HepG2 (cell line): ENCODE measurements at regions not wholly inside any gene's neighbourhood (a gene's known extent, or its start where the extent isn't known, plus 50 kb on each side); places are given as distances from the start of the nearest gene placed in this dataset.
A peak's percentile ranks its signal among the peaks of the same experiment; 100 is the strongest.

Experiments
- MAFG ChIP-seq: sonication (generic); formaldehyde crosslinking; IDR thresholded peaks from 2 replicates; pipeline ENCODE4 v1.5.1; 2020; ENCODE audit warnings: mild to moderate bottlenecking, missing genetic modification reagents
- MZF1 ChIP-seq: sonication (generic); formaldehyde crosslinking; IDR thresholded peaks from 2 replicates; pipeline ENCODE4 v1.8.1; 2023; ENCODE audit warnings: mild to moderate bottlenecking, missing genetic modification reagents, borderline replicate concordance
- TF ChIP-seq, protein P1 (sequence below): sonication (generic); formaldehyde crosslinking; IDR thresholded peaks from 2 replicates; pipeline ENCODE4 v1.5.0; 2020; ENCODE audit warnings: missing genetic modification reagents
- TF ChIP-seq, protein P2 (sequence below): sonication (generic); formaldehyde crosslinking; IDR thresholded peaks from 2 replicates; pipeline ENCODE4 v1.9.0; 2021; ENCODE audit warnings: missing genetic modification reagents, borderline replicate concordance
- TF ChIP-seq, protein P3 (sequence below): sonication (generic); formaldehyde crosslinking; IDR thresholded peaks from 2 replicates; pipeline ENCODE4 v1.4.0; 2020; ENCODE audit warnings: missing genetic modification reagents
- TF ChIP-seq, protein P4 (sequence below): sonication (generic); formaldehyde crosslinking; IDR thresholded peaks from 2 replicates; pipeline ENCODE4 v1.4.0; 2020; ENCODE audit warnings: missing genetic modification reagents
- TF ChIP-seq, protein P5 (sequence below): sonication (generic); formaldehyde crosslinking; IDR thresholded peaks from 2 replicates; pipeline ENCODE4 v1.4.0; 2020; ENCODE audit warnings: mild to moderate bottlenecking, missing genetic modification reagents

DNA sequence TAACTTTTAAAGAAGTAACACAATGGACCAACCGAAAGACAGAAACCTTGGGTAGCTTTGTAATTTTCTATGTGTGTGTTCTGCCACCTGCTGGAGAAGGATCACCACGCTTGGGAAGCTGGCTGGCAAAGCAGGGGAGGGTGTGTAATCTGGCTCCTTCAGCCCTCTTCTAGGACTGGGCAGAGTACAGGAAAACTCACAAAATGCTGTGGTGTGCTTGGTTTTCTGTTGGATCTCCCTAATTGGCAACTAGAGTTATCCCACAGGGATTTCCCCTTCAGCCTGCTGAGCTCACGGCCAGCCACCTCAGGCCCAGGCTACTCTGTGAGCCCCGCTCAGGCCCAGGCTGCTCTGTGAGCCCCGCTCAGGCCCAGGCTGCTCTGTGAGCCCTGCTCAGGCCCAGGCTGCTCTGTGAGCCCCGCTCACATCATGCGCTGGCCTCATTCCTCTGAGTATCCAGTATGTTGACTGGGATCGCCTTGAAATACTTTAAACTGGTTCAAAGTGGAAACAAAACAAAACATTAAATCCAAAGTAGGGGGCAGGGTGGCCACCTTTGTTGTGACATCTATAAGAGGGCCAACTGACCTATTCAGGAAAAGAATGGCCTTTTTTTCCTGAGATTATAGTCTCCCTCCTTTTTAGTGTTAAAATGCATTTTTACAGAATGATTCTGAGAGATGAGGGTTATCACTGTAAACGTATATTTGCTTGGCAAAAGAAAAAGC, 52.0 kb upstream of the RNU6-8 start (continued):
- TF ChIP-seq, protein P1, sequence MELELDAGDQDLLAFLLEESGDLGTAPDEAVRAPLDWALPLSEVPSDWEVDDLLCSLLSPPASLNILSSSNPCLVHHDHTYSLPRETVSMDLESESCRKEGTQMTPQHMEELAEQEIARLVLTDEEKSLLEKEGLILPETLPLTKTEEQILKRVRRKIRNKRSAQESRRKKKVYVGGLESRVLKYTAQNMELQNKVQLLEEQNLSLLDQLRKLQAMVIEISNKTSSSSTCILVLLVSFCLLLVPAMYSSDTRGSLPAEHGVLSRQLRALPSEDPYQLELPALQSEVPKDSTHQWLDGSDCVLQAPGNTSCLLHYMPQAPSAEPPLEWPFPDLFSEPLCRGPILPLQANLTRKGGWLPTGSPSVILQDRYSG (CRISPR knock-in tag) = no peak
- TF ChIP-seq, protein P2, sequence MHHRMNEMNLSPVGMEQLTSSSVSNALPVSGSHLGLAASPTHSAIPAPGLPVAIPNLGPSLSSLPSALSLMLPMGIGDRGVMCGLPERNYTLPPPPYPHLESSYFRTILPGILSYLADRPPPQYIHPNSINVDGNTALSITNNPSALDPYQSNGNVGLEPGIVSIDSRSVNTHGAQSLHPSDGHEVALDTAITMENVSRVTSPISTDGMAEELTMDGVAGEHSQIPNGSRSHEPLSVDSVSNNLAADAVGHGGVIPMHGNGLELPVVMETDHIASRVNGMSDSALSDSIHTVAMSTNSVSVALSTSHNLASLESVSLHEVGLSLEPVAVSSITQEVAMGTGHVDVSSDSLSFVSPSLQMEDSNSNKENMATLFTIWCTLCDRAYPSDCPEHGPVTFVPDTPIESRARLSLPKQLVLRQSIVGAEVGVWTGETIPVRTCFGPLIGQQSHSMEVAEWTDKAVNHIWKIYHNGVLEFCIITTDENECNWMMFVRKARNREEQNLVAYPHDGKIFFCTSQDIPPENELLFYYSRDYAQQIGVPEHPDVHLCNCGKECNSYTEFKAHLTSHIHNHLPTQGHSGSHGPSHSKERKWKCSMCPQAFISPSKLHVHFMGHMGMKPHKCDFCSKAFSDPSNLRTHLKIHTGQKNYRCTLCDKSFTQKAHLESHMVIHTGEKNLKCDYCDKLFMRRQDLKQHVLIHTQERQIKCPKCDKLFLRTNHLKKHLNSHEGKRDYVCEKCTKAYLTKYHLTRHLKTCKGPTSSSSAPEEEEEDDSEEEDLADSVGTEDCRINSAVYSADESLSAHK (CRISPR knock-in tag) = no peak
- TF ChIP-seq, protein P3, sequence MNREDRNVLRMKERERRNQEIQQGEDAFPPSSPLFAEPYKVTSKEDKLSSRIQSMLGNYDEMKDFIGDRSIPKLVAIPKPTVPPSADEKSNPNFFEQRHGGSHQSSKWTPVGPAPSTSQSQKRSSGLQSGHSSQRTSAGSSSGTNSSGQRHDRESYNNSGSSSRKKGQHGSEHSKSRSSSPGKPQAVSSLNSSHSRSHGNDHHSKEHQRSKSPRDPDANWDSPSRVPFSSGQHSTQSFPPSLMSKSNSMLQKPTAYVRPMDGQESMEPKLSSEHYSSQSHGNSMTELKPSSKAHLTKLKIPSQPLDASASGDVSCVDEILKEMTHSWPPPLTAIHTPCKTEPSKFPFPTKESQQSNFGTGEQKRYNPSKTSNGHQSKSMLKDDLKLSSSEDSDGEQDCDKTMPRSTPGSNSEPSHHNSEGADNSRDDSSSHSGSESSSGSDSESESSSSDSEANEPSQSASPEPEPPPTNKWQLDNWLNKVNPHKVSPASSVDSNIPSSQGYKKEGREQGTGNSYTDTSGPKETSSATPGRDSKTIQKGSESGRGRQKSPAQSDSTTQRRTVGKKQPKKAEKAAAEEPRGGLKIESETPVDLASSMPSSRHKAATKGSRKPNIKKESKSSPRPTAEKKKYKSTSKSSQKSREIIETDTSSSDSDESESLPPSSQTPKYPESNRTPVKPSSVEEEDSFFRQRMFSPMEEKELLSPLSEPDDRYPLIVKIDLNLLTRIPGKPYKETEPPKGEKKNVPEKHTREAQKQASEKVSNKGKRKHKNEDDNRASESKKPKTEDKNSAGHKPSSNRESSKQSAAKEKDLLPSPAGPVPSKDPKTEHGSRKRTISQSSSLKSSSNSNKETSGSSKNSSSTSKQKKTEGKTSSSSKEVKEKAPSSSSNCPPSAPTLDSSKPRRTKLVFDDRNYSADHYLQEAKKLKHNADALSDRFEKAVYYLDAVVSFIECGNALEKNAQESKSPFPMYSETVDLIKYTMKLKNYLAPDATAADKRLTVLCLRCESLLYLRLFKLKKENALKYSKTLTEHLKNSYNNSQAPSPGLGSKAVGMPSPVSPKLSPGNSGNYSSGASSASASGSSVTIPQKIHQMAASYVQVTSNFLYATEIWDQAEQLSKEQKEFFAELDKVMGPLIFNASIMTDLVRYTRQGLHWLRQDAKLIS (CRISPR knock-in tag) = no peak
- TF ChIP-seq MZF1 (no peak), MAFG (CRISPR knock-in tag) (no peak)
- TF ChIP-seq, protein P4, sequence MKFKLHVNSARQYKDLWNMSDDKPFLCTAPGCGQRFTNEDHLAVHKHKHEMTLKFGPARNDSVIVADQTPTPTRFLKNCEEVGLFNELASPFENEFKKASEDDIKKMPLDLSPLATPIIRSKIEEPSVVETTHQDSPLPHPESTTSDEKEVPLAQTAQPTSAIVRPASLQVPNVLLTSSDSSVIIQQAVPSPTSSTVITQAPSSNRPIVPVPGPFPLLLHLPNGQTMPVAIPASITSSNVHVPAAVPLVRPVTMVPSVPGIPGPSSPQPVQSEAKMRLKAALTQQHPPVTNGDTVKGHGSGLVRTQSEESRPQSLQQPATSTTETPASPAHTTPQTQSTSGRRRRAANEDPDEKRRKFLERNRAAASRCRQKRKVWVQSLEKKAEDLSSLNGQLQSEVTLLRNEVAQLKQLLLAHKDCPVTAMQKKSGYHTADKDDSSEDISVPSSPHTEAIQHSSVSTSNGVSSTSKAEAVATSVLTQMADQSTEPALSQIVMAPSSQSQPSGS (CRISPR knock-in tag) = peak; percentile 29; the same call in 1 of the 2 replicates
- TF ChIP-seq, protein P5, sequence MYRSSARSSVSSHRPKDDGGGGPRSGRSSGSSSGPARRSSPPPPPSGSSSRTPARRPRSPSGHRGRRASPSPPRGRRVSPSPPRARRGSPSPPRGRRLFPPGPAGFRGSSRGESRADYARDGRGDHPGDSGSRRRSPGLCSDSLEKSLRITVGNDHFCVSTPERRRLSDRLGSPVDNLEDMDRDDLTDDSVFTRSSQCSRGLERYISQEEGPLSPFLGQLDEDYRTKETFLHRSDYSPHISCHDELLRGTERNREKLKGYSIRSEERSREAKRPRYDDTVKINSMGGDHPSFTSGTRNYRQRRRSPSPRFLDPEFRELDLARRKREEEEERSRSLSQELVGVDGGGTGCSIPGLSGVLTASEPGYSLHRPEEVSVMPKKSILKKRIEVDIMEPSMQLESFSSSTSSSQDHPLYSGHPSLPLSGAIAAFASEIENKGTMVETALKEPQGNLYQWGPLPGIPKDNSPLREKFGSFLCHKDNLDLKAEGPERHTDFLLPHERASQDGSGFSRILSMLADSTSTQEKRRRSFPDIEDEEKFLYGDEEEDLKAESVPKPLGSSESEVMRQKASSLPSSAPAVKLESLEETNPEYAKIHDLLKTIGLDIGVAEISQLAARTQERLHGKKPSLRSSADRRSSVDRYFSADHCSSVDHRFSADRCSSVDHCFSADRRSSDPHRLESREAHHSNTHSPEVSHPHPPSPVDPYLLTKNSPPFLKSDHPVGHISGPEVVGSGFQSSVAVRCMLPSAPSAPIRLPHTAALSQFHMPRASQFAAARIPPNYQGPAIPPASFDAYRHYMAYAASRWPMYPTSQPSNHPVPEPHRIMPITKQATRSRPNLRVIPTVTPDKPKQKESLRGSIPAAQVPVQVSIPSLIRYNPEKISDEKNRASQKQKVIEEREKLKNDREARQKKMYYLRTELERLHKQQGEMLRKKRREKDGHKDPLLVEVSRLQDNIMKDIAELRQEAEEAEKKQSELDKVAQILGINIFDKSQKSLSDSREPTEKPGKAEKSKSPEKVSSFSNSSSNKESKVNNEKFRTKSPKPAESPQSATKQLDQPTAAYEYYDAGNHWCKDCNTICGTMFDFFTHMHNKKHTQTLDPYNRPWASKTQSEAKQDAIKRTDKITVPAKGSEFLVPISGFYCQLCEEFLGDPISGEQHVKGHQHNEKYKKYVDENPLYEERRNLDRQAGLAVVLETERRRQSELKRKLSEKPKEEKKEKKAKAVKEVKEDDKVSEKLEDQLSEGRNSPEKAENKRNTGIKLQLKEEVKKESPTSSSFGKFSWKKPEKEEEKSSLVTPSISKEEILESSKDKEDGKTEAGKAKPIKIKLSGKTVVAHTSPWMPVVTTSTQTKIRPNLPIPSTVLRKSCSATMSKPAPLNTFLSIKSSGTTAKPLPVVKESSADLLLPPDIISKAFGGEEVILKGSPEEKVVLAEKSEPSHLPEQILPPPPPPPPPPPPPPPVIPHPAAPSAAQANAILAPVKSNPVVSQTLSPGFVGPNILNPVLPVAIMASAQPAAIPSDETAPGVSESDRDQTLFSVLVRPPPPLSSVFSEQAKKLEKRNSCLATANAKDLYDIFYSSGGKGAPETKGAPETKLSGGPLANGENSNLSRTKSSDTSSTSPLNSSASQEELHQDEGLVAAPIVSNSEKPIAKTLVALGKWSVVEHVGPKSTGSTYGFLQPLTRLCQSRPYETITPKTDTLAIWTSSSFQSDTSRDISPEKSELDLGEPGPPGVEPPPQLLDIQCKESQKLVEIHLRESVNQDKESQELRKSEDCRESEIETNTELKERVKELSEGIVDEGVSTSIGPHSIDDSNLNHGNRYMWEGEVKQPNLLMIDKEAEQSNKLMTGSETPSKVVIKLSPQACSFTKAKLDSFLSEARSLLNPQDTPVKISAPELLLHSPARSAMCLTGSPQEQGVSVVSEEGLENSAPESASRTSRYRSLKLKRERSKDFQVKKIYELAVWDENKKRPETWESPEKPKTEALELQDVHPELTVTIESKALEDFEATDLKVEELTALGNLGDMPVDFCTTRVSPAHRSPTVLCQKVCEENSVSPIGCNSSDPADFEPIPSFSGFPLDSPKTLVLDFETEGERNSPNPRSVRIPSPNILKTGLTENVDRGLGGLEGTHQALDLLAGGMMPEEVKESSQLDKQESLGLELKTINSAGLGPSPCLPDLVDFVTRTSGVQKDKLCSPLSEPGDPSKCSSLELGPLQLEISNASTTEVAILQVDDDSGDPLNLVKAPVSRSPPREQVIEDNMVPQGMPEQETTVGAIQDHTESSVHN (CRISPR knock-in tag) = no peak
